CD4-positive, alpha-beta T cell treated with Interleukin-2 at 100 ng/mL for 4 hours (primary cell): ENCODE measurements at regions not wholly inside any gene's neighbourhood (a gene's known extent, or its start where the extent isn't known, plus 50 kb on each side); places are given as distances from the start of the nearest gene placed in this dataset.
"Not testable (repeated sequence)": the region's sequence is repeated elsewhere in the genome, so short reads cannot be mapped to it uniquely, and the experiment has no call there.

ENCODE experiments used
- DNase-seq: peaks from one replicate; pipeline ENCODE4 v3.0.0-alpha.2; 2020; ENCODE audit warnings: low spot score

DNA sequence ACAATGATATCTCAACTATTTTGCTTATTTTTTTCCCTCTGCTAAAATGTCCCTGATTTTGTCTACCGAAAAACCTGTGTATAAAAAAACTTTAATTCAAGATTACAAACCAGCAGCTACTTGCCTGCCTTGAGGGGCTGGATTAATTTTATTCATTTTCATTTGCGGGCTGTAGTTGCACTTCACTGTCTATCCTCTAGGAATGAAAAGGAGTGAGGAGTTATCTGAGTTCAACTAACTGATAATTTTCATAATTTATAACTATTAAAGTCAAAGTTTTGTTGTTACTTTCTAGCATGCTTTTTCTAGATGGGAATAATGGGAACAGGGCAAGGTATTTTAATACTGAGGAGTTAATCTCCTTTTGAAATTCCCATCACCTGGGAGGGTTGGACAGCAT, 50.3 kb upstream of the AGTPBP1 start:
- not testable (repeated sequence) for DNase-seq

DNA sequence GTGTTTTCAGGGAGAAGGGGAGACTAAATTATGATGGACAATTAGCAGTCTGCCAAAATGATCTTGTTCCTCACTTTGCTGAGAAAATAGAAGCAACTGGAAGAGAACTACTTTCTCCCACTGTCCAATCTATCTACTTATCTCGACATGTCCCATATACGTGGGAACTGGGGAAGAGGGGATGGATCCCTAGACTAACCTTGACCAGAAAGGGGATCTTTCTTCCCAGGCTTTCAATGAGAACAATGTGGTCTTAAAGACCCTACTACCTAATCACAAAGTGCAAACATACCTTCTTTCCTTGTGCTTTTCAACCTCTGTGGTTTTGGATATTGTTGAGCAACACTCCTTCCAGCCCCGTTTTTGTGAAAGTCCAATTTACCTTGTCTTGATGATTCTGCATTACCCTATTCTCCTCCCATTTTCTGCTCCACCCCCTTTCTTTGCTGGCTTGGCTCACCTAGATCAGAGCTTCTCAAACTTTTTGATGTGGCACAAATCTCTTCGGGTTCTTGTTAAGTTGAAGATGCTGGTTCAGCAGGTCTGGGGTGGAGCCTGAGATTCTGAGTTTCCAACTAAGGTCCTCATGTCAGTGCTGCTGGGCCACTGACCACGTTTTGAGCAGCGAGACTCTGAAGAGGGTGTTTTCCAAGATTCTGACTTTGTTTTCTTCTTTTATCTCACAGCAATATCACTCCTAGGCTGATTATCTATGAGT, 61.4 kb upstream of the AGTPBP1 start:
- DNase-seq, result peak; percentile 66

DNA sequence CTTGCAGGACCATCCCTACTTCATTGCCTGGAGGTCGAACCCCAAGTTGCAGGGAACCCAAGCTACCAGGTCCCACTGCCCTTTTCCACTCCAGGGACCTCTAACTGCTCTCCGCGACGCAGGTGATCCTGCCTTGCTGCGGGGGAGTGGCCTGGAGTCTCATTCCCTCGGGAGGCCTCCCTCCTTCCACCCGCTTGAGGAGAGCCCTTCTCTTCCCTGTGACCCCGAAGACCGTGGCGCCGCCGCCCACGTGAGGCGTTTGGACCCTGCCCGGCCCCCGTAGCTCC, 63.0 kb upstream of the AGTPBP1 start:
- DNase-seq, result not testable (repeated sequence)

DNA sequence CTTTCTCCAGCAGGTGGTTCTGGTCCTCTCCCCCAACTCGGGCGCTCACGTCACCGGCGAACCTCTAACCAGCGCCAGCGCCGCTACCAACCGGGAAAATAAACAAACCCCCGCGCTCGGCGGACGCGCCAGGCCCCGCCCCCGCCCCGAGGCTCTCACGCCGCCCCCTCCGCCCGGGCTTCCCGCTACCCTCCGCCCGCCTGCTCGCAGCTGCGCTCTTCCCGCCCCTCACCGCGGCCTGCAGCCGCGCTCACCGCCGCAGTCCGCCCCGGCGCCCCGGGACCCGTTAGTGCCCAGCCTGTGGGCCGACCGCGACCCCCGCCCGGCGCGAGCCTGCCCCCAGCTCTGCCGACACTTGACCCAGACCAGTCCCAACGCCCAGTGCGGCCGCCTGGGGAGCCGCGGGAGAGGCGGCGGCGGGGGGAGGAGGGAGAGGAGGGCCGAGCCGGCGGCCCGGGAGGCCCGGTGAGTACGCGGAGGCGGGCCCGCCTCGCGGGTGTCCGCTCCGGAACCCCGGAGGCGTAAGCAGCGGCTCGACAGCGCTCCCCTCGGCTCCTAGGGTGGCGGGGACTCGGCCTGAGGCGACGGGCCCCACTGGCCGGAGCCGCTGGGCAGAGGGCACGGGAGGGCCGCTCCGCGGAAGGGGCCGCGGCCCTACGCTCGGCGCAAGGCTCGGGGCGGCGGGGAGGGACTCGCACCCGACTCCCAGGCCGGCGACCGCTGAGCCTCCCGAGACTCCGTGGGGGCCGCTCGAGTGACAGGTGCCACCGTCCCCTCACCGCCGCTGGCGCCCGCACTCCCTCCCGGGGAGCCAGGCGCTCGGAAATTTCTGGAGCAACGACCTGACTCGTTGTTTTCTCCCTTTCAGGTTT, 63.6 kb upstream of the AGTPBP1 start:
- peak; percentile 85 for DNase-seq

DNA sequence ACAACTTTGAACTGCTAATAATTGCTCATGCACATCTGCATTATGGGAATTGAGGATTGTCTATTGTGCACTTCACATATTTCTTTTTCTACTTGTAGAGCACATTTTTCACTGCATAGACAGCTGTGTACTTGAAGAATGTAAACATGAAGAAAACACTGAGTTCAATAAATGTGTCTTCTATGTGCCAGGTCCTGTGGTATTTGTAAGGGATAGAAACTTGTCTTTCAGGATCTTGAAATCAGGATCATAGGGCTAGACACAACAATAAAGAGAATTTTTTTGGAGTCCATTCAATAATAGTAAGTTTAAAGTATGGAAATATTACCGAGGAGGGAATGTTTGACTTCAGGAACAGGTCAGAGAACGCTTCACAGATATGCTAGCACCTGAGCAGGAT, 66.6 kb upstream of the AGTPBP1 start:
- not testable (repeated sequence) for DNase-seq

DNA sequence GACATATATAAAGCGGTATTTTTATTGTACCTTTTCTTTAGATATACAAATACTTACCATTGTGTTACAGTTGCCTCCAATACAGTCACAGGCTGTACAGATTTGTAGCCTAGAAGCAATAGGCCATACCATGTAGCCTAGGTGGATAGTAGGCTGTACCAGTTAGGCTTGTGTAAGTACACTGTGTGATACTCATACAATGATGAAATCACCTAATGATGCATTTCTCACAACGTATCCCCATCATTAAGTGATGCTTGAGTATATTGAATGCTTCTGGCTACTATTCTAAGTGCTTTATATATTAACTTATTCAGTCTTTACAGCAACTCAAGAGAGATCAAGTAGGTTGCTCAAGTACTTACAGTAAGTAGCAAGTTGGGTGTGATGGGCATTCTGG, 71.6 kb upstream of the AGTPBP1 start:
- not testable (repeated sequence) for DNase-seq

DNA sequence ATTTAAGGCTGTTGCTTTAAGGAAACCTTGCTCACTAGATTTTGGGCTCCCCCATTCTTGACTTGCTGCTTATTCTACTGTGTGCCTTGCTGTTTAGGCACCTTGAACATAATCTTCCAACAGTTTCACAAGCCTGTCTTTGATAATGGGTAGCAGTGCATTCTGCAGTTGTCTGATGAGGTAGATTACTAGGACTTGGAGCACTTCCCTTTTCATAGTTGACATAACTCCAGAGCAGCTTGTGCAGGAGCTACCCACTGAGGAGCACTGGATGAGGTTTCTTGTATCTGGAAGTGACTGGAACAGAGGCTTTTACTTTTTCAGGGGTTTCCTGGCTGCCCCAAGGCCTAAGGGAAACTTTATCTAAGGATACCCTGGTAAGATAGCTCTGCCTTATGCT, 73.0 kb upstream of the AGTPBP1 start:
- not testable (repeated sequence) for DNase-seq

DNA sequence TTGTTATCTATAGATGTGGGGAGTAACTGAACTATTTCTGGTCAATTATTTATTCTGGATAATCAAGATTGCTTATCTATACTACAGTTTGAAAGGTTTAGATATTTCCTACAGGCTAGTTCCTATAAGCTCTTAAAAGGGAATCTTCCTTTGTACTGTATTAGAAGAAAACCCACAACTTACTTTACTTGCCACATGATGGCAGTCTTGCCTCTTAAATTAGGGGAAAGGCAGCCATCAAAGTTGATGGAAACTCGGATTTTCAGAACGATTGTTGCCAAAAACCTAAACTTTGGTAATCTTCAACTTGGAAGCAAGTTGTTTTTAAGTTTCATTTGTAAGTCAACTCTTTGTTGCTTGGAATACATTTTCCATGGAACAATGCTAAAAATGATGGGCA, 77.2 kb upstream of the AGTPBP1 start:
- DNase-seq, result peak; percentile 64

DNA sequence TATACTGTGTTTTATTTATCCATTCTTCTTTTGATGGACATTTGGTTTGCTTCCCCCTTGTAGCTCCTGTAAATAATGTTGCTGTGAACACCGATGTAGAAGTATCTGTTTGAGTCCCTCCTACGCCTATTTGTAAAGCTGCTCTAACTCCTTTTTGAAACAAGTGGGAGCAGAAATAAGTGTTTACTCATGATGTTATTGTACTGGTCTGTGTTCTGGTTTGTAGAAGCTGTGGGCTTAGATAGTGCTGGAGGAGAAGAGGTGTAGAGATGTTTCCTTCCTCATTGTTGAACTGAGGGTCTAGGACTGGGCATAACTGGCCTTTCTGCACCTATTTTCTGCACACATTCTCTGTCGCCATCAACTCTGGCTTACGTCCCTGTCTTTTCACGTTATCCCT, 78.8 kb upstream of the AGTPBP1 start:
- not testable (repeated sequence) for DNase-seq

DNA sequence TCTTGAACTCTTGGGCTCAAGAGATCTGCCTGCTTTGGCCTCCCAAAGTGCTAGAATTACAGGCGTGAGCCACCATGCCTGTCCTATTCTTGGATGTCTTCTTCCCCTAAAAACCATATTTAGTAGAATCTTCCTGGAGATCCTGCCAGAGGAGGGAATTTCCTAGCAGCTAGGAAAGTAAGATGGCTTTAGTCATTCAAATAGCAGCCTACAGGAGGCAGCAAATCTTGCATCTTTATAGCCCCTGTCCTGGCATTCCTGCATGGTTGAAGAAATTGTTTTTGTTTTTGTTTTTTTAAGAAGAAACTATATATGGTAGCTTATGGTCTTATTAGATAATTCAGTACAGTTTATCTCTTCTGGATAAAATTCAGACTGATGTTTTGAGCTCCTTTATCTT, 83.2 kb upstream of the AGTPBP1 start:
- DNase-seq, result not testable (repeated sequence)

DNA sequence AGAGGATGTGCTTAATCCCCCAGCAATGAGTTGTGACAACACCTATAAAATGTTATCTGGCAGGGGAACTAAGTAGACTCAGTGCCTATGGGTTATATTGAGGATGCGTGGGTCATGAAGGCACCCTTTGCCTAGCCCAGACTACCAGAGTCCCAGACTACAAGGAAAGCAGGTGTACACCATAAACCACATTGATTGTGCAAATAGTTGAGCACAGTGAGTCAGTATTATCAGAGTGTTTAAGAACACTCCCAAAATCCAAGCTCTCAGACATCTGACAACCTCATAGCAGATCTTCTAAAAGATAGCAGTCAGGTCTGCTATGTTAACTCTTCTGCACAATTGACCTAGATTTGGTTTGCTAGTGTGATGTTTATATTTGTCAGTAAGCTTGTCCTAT, 92.8 kb upstream of the AGTPBP1 start:
- DNase-seq, result not testable (repeated sequence)

DNA sequence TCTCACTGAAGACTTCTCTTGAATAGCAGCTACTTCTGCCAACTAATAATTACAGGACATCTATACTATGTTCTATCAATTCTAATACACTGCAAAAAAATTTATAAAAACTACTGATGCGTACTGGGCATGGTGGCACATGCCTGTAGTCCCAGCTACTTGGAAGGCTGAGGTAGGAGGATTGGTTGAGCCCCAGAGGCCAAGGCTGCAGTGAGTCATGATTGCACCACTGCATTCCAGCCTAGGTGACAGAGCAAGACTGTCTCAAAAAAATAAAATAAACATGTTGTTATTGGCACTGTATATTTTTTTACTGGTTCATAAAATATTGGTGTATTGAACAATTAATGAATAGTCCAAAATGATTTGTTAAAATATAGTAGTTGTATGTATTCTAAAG, 97.0 kb upstream of the NAA35 start:
- not testable (repeated sequence) for DNase-seq

DNA sequence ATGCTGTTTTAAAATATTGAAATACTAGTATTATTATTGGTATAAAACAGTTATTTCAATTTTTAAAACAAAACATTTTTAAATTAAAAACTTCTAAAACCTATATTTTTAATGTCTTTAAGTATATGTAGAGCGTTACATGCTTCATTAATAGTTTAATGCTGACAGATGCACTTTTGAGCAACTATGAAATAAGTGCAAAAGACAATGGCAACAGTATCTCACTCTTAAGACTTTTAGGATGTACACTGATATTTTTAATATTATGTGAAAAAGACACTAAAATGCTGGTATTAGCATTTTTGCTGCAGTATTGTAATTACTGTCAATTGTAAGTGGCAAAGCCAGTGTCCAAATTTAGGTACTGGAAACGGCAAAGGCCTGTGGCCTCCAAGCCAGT, 93.2 kb upstream of the NAA35 start:
- not testable (repeated sequence) for DNase-seq

DNA sequence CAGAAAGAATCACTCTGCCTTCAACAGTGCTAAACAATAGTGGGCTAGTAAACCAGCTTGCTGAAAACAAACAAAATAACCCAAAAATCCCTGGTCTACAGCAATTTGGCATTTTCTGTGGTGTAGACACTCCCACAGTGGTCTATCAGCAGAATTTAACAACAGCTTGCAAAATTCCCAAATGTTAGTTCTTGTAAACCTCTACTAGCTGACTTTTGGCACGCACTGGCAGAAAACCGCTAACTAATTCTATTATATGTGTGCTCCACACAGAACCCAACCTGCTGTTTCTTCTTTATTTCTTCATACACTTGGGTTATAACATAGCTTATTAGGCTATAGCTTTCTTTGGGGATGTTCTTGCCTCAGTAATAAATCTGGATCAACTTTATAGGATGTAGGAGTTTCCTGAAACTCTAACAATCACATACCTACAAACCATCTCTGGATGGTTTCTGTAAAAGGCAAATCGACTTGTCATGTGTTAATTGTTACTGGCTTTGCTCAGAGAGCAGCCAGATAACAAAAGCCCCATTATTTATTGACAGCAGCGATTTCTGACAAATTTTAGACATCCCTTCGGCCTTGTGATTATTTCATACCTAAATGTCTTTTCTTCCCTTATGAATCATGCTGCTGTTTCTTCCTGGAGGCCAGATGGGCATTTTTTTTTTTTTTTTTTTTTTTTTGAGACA, 82.7 kb upstream of the NAA35 start:
- no peak for DNase-seq

DNA sequence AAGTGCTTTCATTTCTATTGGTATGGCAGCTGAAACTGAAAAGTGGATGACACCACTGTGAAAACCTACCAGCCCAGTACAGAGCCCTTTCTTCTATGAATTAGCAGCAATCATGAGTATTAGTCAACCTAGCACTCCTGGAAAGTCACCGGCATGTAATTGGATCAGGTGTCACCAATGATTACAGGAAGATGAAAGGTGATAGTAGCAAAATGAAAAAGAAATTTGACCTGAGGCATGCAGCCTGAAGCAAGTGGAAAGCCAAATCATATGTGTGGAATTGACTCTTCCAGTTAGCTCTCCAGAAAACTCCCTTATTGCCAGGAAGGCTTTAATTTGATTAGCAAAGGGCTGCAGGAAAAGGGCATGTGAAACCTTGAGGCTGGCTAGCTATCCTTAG, 81.2 kb upstream of the NAA35 start:
- DNase-seq, result no peak

DNA sequence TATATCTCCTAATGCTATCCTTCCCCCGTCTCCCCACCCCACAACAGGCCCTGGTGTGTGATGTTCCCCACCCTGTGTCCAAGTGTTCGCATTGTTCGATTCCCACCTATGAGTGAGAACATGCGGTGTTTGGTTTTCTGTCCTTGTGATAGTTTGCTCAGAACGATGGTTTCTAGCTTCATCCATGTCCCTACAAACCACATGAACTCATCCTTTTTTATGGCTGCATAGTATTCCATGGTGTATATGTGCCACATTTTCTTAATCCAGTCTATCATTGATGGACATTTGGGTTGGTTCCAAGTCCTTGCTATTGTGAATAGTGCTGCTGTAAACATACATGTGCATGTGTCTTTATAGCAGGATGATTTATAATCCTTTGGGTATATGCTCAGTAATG, 79.1 kb upstream of the NAA35 start:
- DNase-seq, result not testable (repeated sequence)

DNA sequence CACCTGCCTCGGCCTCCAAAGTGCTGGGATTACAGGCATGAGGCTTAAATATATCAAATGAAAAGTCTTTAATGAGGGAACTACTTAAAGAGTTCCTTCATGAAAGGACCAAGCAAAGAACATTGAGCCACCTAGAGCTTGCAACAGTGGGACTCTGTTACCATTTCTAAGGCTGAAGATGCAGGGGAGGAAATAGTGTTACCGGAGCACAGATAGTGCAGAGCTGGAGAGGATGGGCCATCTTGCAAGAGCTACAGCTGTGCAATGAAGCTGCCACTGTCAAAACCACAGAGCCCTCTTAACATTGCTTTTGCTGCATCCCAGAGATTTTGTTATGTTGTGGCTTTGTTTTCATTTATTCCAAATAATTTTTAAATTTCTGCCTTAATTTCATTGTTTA, 77.1 kb upstream of the NAA35 start:
- DNase-seq, result no peak

DNA sequence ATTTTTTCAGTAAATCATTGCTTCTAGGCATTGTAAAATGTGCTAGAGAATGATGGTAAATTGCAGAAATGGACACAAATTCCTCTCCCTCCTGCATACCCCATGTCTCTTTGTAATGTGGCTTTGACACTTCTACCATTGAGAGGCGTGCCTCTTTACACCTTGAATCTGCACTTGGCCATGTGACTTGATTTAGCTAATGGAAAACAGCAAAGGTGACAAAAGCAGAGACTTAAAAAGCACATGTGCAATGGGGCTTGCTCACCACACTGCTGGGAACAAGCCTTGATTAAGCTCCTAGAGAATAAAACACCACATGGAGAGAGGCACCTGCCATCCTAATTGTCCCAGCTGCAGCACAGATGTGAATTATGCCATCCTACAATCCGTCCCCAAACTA, 69.9 kb upstream of the NAA35 start:
- no peak for DNase-seq

DNA sequence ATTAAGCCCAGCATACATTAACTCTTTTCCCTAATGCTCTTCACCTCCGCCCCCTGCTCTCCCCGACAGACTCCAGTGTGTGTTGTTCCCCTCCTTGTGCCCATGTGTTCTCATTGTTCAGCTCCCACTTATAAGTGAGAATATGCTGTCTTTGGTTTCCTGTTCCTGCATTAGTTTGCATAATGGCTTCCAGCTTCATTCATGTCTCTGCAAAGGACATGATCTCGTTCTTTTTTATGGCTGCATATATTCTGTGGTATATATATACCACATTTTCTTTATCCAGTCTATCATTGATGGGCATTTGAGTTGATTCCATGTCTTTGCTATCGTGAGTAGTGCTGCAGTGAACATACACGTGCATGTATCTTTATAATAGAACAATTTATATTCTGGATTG, 69.3 kb upstream of the NAA35 start:
- not testable (repeated sequence) for DNase-seq

DNA sequence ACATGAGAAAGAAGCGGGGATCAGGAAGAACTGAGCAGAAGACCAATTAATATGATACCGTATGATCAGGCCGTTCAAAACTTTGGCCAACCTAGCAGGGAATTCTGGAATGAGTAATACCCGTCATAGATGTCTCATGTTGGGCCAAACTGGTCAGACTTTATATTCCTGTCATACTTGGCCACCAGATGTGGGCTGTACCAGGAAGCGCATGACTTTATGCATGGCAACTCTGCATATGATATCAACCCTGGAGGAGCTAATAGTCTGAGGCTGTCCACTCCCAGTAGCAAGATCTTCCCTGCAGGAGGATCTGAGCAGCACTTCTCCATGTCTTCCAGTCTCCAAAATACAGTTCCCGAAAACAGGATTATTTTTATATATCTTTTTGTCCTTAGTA, 68.5 kb upstream of the NAA35 start:
- DNase-seq, result no peak

DNA sequence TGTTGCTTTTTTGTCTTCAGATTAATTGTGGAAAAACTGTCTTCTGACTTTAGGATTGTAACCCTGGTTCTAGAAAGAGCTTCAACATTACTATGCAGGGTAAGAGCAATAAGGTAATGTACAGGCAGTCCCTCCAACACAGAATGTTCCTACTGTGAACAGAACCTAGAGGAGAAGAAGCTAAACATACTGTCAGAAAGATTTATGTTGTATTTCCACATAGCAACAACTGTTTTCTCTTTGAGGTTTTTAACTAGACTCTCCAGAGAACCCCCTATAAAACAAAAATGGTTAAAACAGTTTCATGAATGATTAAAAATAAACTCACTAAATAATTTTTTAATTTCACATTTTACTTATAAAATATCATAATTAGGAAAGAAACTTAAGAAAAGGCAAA, 64.3 kb upstream of the NAA35 start:
- DNase-seq, result no peak

DNA sequence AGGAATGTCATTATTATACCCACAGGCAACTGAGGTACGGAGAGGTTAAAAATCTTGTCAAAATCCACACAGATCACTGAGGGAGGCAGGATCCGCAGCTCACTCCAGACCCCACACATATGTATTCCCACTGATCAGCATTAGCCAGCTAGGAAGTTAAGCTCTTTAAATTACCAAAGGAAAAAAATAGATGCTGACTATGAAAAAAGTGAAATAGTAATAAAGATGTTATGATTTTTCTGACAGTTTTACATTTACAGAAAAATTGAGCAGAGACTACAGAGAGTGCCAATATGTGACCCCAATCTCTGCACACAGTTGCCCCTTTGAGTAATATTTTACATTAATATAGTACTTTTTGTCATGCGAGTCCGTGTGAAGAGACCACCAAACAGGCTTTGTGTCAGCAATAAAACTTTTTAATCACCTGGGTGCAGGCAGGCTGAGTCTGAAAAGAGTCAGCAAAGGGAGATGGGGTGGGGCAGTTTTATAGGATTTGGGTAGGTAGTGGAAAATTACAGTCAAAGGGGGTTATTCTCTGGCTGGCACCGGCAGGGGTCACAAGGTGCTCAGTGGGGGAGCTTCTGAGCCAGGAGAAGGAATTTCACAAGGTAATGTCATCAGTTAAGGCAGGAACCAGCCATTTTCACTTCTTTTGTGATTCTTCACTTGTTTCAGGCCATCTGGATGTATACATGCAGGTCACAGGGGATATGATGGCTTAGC, 61.9 kb upstream of the NAA35 start:
- DNase-seq, result not testable (repeated sequence)
